Stimulated activated CD8-positive, alpha-beta memory T cell treated with anti-CD3 and anti-CD28 coated beads, Interleukin-7, amount 100 ng/mL, for 48 hours (primary cell): ENCODE measurements at regions not wholly inside any gene's neighbourhood (a gene's known extent, or its start where the extent isn't known, plus 50 kb on each side); places are given as distances from the start of the nearest gene placed in this dataset.

Experiments
- DNase-seq, 2 donors: peaks; one replicate each; pipeline ENCODE4 v3.0.0-alpha.2; 2020; ENCODE audit warnings: low read depth in 1 of 2; ENCODE audit errors: extremely low read depth in 1 of 2

DNA sequence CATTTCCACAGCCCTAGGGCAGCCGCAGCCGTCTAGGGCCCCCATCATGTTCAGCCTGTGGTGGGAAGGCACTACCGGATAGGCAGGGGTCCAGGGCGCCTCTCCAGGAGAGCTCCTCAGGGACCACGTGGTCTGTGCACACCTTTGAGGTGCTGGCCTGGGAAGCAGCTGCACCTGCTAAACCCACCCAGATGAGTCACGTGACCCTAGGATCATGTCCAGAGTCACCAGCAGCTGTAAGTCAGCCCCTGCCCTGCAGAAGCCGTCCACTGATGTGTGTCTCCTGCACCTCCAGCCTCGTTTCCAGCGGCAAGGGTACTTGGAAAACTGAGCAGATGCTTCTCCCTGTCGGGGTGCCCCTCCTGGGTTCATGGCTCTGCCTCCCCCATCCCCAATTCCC is 682.6 kb upstream of the SALL3 start:
- DNase-seq: no peak

DNA sequence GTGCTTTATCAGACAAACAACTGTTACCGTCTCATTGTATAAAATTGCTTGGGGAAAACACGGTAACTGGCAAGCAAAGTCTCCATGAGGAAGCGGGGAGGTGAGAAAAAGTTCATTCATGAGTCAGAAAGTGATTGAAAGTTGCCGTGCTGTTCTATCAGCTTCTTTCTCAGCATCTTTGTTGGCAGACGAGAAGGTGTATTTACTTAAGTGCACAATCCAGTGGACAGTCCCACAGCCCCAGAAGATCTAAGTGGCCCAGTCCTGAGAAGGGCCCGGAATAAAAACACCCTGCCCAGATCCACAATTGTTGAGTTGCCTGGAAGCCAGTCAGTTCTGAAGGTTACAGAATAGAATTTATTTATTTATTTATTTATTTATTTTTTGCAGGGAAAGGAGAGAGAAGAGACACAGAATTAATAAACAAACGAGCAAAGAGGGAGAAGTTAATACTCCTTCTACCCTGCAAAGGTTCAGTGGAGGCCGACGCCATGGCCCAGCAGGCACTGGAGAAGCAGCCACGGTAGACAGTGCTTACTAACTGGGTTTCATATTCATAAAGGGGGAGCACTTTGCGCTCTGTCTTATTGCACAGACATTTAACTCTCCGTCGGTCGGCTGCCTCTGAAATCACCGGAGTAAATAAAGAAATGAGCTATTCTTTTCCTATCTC is 676.0 kb upstream of the SALL3 start:
- DNase-seq: no peak

DNA sequence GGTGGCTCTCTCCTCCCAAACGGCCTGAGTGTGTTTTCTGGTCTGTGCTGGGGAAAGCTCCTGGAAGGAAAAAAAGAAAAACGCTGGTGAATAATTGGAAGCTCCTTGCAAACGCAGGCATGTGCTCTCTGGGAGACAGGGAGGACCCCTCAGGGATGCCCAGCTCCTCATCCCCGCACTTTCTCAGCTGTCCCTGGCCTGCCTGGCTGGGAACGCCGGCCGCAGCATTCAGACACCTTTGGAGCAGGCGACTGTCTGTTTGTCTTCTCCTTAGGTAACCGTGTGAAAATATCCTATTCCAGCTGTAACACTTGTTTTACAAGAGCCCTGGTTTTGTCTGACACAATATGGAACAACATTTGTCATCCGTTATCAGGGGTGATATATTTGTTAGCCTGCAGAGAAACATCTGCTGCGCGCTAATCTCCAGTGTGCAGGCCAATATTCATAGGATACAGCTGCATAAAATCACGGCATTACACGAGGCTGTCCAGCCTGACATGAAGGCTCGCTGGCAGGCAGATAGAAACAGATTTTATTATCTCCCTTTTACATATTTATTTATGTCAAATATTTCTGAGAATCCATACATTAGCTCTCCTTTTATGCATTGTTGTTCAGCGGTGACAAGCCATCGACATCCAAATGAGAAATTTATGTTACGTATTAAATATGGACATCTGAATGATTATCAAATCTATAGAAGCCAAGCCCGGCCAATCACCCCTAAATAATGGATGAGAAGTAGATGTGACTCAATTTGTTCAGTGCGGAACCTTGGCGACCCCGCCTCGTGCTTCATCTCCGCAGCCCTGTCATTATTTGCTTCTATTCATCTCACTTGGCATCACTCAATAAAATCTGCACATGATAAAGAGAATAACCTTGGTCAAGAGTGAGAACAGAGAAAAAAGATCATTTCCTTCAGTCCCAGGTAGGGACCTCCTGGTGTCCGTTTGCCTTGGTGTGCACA is 675.1 kb upstream of the SALL3 start:
- no peak for DNase-seq

DNA sequence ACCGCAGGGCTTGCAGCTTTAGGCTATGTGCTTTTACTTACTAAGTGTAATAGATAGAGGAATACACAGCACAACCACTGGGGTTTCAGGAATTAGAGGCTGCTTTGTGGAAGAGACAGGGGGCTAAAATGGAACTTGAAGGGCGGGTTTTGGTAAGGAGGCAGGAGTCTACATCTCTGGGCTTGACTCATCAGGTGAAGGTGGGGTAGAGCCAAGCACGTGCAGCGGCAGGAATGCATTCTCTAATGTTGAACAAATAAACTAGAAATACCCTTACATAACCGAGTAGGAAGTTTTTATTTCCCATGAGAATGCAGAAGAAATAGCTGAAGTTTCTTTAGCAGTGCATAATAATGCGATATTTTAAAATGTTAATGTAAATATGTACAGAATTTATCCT is 673.8 kb upstream of the SALL3 start:
- no peak for DNase-seq

DNA sequence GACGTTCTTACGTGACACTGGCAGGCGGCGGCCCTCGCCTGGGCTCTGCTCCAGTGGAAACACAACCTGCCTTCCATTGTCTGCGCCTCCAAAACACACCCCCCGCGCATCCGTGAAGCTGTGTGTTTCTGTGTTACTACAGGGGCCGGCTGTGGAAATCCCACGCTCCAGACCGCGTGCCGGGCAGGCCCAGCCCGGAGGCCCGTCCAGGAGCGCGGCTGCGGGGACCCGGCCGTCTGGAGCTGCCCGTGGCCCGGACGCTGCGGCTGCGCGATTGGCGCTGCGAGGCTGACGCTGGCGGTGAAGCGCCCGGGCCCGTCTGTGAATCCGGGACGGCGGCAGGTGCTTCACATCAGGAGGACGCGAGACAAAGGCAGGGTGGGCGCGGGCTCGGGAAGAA is 670.3 kb upstream of the SALL3 start:
- no peak for DNase-seq

DNA sequence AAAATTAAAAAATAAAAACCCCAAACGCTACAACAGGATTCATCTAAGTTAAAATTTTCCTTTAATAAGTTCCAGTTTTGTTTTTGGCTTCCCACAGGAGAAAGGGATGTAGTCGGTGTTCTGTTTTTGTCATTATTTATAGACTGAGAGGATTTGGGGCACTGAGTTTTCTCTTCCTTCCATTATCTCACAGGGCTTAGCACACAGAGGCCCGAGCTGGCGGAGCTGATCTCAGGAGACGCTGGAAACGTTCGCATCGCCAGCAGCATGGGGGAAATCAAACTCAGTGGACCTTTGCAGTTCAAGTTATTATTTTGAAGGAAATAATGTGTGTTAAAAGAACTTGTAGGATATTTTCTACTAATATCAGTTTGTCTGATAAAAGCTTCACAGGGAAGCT is 669.7 kb upstream of the SALL3 start:
- DNase-seq: no peak

DNA sequence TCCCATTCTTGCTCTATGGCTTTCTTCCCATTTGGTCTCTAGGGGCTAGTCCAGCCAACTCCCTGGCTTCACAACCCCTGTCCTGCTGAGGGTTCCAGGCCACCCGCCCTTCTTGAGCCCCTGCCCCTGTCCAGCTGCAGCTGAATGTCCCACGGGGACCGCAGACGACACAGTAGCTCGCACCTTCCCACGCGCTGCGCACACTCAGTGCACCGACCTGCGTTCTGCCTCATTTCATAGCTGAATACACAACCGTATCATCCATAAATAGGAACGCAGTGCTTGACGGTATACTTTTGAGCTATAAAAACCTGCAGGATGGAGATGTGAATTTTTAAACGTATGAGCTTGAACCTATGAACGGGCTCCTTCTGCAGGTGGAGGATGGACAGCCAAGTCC is 660.4 kb upstream of the SALL3 start:
- DNase-seq: no peak

DNA sequence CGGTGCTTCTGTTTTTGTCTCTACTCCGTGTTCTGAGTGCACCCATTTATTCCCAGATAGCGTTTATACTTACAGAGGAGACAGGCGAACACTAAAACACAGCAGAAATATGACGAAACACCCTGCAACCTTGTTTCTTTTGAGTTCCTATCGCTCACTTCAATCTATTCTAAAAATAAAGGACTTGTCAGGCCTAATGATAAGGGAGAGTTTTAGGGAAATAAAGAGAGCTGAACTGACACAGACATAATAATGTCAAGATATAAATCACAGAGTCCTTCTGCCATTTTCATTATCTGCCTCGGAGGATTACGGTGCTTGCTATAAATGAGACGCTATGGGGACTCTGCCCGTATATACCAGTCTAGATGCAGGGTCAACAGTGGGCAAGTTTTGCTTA is 659.7 kb upstream of the SALL3 start:
- DNase-seq: no peak

DNA sequence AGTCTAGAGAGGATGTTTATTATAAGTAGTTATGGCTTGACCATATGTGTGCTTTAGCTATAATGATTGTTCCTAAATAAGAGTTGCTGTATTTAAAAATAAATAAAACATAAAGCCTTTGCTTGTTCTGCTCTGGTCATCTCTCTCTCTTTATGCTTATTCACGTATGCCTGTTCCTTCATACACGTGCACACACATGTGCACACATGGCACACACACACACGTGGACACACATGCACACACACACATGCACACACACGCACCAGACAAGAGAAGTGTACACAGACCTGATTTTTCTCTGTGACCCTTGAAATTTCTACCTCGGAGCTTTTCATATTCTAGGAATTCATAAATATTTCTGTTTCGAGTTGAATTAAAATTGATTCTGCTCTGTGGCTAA is 658.2 kb upstream of the SALL3 start:
- no peak for DNase-seq

DNA sequence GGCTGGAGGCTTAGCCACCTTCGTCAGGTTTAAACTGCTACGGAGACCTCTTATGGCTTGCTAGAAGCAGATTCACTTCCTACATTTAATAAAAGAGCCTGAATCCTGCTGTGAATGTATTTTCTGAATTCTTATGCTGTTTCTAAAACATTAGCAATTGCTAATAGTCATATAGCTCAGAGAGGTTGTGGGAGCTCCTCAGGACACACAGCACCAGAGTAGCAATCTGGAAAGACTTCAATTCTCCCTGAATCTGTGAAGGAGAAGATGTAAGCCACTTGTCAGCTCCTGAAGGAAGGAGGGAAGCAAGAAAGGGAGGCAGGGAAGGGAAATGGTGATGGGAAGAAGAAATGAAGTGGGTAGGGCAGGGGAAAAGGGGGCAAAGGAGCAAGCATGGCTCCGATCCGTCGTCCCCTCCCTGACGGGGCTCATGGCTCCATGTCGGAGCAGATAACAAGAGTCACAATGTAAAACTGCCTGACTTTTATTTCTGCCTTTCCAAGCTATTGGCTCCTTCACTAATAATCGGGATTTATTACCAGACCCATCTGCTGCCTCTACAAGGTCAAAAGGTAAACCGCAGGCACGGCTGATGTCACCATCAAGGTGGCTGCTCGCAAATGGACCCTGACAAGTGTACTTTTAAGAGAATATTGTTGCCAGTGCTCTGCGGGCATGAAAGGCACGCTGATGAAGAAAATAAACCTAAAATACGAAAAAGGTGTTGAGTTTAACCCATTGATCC is 656.0 kb upstream of the SALL3 start:
- no peak for DNase-seq

DNA sequence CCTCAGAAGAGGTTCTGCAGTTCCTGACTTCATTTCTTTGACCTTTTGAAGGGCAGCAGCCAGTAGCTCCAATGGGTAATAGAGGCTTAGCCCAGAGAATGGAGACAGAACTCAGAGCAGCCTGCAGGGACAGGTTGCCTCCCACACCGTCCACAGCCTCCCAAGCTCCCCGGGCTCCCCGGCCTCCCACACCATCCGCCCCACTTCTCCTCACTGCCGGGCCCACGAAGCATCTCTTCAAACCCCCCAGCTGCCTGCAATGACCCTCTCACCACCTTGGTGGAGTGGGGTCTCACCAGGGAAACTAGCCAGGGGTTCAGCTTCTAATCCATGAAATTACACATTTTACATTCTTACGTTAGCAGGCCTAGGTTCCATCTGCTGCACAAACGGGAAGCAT is 652.0 kb upstream of the SALL3 start:
- DNase-seq: no peak

DNA sequence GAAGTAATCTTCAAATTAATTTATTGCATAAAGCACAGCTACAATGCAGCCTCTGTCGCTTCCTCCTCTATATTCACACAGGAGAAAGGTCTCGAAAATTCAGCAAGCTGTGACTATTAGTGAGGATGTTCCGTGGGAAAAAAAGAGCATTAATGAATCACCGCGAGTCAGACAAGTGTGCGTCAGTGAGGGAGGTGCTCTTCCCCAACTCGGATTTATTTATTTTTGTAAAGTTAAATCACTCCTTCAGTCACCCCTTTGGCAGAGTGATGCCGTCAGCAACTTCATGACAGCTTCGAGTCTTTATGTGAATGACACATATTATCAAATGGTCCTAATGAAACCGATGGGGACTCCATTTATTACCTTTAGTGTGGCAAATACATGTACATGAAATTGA is 648.9 kb upstream of the SALL3 start:
- DNase-seq: no peak

DNA sequence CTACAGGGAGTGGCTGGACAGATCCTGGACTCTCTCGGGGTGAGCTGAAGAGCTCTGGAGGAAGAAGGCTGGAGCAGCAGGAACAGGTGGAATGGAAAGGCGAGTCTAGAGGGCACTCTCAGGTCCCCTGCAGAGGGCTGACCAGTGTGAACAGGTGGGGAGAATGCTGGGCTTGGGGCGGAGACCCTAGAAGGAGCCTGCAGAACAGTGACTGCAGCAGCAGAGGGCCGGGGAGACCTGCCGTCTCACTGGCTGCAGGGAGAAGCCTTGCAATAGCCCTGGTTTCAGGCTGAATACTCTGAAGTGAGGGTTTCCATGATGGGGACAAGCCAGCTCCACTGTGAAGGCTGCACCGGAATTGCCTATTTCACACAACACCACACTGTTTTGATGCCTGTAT is 626.7 kb upstream of the SALL3 start:
- no peak for DNase-seq

DNA sequence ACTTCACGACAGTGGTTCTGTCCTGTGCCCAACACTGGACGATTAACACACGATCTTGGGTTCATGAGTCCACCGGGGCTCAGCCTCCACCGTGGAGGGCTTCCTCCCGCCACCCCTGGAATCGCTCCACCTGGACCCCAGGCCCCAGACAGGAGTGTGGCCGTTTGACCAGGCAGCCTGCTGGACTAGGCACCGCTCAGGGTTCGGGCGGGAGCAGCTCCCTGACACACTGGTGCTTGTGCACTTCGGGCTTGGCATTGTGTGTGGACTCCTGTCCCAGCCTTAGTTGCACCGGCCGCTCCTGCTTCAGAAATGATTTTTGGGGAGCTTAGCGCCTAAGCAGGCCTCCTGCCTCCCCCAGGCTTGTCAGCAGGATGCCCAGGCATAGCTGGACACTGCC is 617.4 kb upstream of the SALL3 start:
- no peak for DNase-seq

DNA sequence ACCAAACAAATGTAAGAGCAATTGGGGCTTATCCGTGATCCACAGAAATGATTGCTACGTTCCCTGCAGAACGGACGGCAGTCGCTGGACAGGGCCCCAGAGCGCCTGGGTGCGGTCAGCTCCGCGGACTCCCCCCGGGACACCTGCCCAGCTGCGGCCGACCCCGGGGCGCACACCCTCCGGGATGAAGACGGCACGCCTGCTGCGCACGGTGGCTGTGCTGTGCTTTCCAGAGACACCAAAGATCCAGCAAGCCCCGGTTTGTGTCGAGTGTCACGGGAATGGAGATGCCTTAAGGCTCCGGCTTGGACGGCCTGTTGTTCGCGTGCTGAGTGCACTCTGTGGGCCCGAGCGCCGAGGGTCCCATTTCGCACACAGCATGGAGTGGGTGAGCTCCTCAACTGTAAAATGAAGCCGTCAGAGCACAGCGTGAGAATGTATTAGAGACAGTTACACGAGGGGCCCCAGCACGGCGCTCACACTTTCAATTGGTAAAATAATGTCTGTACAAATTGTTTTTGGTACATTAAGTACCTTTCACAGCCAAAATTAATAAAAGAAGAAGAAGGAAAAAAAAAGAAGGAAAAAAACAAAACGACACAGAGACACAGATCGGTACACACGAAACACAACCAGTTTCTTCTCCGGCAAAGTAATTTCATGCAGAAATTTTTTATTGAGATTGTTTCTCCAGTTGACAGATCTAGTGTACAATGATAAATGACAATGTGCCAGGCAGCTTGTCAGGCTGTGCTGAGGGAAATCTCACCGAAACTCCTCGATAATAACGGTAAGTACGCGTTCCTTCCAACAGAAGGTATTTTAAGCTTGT is 615.8 kb upstream of the SALL3 start:
- no peak for DNase-seq

DNA sequence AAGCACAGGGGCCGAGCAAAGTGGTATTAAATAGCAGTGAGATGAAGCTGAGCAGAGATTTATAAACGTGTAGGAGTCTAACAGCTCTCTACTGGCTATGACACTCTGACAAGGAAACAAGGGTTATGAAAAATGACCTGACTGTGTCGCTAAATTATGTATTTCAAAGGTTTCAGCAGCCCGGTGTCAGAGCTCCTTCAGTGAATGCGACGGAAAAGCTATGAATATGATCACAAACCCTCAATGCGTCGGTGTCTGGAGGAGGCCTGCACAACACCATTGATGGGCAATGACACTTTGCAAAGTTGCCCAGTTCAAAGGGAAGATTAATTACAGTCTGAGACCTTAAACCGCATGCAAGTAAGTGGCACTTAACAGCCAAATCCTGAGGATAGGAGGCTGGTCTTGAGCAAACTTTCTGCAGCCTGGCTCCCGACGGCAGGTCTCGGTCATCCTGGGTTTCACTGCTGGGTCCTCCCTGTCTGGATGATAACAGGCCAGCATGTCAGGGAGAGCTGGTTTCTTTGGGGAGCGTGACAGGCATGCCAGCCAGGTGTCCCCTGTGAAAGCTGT is 615.1 kb upstream of the SALL3 start:
- DNase-seq: no peak

DNA sequence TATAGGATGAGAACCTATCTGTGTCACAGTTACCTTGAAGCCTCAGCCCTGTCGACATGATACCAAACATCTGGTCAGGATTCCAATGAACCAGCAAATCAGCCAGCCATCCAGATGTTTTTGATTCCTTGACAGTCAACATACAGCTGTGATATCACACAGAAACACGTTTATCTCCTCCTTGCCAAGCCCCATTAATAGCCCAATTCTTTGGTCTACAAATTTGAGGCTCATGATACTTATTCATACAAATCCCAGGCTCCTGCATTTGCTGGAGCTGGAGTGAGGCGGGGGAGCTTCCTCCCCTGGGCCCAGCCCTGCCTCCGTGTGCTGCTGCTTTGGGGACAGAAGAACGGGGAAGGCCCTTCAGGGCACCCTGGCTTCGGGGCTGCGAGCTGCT is 611.6 kb upstream of the SALL3 start:
- no peak for DNase-seq

DNA sequence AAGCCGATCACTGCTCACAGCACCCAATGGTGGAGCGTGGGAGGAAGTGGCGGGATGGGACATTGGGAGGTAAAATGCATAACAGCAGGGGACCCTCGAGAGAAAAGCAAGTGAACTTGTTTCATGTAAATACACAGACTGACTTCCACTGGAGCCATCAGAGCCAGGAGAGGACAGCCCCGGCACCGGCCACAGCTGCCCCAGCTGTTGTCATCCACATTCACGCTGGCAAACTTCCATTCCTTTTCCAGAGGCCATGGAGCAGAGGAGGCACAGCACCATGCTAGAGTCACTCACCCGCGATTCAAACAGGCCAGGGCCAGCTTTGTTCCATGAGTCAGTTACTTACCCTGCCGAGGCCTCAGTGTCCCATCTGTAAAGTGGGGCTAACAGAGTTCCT is 610.9 kb upstream of the SALL3 start:
- no peak for DNase-seq

DNA sequence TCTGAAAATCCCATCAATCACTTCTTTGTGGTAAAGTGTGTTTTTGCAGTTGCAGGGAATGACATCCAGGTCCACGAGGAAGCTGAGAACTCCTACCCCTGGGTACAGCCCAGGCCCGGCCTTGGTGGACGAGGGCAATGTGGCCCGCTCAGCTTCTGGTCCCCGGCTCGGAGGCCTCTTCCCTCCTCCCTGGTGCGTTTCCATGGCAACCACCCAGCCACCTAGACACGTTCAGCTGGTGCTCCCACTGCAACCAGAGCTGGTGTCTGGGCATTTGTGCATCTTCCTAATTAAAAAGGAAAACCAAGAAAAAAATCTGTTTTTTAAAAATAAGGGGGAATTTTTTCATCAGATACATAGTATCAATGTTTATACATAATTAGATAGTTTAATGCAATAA is 603.6 kb upstream of the SALL3 start:
- no peak for DNase-seq

DNA sequence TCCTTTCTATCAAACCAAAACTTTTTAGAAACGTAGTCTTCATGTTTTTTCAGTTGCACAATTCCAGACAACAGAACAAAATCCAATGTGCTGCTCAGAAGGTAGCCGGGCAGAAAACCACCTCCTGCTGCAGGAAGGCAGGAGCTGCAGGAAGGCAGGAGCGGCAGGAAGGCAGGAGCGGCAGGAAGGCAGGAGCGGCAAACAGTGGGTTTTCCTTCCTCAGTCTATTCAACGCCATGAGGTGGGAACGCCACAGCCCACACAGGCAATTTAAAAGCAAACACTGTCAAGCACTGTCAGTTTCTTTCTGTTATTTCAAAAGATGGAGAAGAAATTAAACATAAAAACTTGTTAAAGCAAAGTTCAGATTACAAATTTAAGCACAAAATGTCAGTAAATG is 601.2 kb upstream of the SALL3 start:
- DNase-seq: no peak

DNA sequence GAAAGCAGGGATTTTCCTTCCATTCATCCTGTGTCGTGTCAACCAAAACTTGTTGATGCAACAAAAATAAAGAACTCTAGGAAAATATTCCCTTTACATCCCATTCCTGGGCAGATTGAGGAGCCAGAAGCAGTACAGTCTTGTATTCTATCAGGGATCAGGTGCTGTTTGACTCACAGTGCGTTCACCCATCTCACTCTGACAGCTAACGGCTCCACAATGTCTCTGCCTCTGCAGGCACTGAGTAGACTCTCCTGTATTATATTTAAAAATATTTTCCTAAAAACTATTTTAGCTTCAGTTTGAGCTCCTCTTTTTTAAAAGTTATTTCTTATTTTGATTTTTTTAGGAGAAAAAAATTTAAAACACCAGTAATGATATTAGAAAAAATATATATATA is 600.6 kb upstream of the SALL3 start:
- no peak for DNase-seq
